GM13977 (cell line): ENCODE measurements at regions not wholly inside any gene's neighbourhood (a gene's known extent, or its start where the extent isn't known, plus 50 kb on each side); places are given as distances from the start of the nearest gene placed in this dataset.
A peak's percentile ranks its signal among the peaks of the same experiment; 100 is the strongest.

Source experiments
- DNase-seq: peaks from one replicate; pipeline ENCODE4 v3.0.0; 2012; ENCODE audit warnings: low spot score
- in situ Hi-C: fragments of 300-500 bp; cut with MboI; formaldehyde crosslinking; loops from one replicate; pipeline ENCODE4 v1.12.0; 2022; ENCODE audit warnings: low sequenced_read_pairs, low pct_unique_long_range_greater_than_20kb, mixed read lengths, inconsistent platforms; ENCODE audit not compliant: unreplicated experiment
- TF ChIP-seq, protein P1 (sequence below): IDR thresholded peaks from 2 replicates; pipeline ENCODE4 v1.5.1; 2012; ENCODE audit warnings: mild to moderate bottlenecking, control low read depth; ENCODE audit not compliant: insufficient read depth; ENCODE audit errors: extremely low read depth, missing control alignments

GRCh38 chr21:34192646-34193285, 119.4 kb downstream of the MRPS6 start:
- peak; percentile 35 for DNase-seq
- TF ChIP-seq, protein P1, sequence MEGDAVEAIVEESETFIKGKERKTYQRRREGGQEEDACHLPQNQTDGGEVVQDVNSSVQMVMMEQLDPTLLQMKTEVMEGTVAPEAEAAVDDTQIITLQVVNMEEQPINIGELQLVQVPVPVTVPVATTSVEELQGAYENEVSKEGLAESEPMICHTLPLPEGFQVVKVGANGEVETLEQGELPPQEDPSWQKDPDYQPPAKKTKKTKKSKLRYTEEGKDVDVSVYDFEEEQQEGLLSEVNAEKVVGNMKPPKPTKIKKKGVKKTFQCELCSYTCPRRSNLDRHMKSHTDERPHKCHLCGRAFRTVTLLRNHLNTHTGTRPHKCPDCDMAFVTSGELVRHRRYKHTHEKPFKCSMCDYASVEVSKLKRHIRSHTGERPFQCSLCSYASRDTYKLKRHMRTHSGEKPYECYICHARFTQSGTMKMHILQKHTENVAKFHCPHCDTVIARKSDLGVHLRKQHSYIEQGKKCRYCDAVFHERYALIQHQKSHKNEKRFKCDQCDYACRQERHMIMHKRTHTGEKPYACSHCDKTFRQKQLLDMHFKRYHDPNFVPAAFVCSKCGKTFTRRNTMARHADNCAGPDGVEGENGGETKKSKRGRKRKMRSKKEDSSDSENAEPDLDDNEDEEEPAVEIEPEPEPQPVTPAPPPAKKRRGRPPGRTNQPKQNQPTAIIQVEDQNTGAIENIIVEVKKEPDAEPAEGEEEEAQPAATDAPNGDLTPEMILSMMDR = no peak
- in situ Hi-C loops = no loop called here

- TF ChIP-seq, protein P1 = no peak
- in situ Hi-C loops = no loop called here
Observed at GRCh38 chr21:34195335-34195734, 122.0 kb downstream of the MRPS6 start.

GRCh38 chr21:34196996-34197395, 123.6 kb downstream of the MRPS6 start:
- TF ChIP-seq, protein P1 = no peak
- DNase-seq = no peak
- in situ Hi-C loops = no loop called here

More at GRCh38 chr21:34195335-34195734, 122.0 kb downstream of the MRPS6 start:
- DNase-seq = no peak

- in situ Hi-C loops = no loop called here
- DNase-seq = no peak
Observed at GRCh38 chr21:34197561-34197960, 124.2 kb downstream of the MRPS6 start.

DNA sequence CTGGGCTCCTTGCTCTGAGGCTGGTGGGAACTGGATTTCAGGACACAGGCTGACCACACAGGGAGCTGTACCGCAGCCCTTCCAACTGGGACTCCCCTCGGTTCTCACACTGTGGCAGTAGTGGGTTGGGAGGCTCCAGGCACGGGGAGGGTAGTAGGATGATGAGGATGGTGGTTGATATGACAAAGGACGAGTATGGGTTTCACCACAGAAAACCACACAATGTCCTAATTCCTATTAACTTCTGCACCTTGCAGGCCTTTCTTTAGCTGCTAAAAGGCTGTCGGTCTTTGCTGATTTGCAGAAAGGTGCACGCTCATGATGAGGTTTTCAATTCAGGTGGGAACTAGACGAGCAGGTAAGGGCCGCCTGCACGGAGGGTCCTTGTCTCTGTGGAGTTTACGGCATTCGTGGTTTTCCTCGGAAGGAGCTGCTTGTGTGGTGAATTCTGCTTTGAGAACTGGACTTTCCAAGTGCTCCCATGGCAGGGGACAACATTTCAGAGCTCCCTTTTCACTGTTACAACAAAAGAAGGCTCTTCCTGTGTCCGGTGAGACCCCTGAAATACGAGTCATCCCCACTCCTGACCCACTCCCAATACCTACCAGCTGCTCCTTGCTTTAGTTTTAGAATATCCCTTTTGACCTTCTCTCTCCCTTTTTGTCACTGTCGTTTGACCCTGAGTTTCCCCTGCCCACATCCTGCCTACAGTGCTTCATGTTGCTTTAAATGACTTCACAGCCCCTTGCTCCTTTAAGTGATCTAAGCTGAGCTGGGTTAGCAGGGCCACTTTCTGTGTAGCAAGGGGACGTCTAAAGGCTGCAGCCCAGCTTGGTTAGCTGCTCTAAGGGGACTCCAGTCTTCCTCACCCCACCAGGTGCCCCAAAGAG, 125.1 kb downstream of the MRPS6 start:
- DNase-seq = no peak
- in situ Hi-C loops = no loop called here
- TF ChIP-seq, protein P1 = no peak

More at GRCh38 chr21:34197561-34197960, 124.2 kb downstream of the MRPS6 start:
- TF ChIP-seq, protein P1 = no peak

GRCh38 chr21:34199121-34199910, 125.9 kb downstream of the MRPS6 start:
- TF ChIP-seq, protein P1 = no peak
- in situ Hi-C loops = no loop called here
- DNase-seq = no peak
